NT2/D1 (cell line): ENCODE measurements at regions not wholly inside any gene's neighbourhood (a gene's known extent, or its start where the extent isn't known, plus 50 kb on each side); places are given as distances from the start of the nearest gene placed in this dataset.

ENCODE experiments used
- SUZ12 ChIP-seq: IDR thresholded peaks from 2 replicates; pipeline ENCODE4 v1.6.1; 2011; ENCODE audit not compliant: insufficient read length, insufficient read depth; ENCODE audit errors: extremely low read depth
- YY1 ChIP-seq: IDR thresholded peaks from 2 replicates; pipeline ENCODE4 v1.6.1; 2011; ENCODE audit not compliant: insufficient read length, insufficient read depth
- ZNF274 ChIP-seq: IDR thresholded peaks from 2 replicates; pipeline ENCODE4 v1.6.1; 2011; ENCODE audit warnings: mild to moderate bottlenecking, low read depth, low read length

DNA sequence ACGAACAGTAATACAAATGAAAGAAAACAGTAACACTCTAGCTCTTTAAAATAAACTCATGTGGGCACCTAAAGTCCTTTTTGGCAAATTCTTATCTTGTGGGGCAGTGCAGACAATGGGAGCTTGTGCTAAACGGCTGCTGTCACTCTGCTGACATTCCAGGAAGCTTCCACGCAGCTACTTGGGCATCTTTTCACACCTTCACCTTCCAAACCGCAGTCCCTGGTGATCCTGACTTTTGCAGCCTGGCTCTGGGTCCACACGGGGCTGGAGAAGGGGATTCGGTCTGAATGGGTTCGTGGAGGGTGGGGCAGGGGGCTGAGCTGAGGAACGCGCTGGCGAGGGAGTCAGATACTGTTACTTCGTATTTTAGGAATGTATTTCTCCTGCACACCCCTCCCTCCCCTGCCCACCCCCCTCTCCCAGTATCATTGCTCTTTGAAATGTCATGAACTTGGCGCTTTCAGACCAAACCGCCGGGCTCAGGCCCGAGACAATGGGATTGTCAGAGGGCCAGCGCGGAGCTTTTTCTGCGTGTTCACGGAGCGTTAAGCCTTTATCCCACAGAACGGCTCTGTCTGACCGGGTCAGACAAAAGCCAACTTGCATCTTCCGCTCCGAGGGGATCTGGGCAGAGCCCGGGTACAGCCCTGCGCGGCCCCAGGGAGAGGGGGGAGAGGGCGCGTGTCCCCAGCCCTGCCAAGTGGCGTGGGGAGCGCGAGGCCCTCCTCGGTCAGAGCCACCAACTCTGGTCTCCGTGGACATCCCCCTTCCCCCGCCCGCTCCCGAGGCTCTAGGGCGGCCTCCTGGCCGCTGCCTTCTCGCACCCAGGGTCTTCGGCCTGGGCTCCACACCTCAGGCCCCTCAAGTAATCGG is 76.7 kb upstream of the EN2 start:
- TF ChIP-seq ZNF274 (no peak), SUZ12 (peak; percentile 88), YY1 (no peak)
